Astrocyte (in vitro differentiated cells and primary cell): ENCODE measurements at regions not wholly inside any gene's neighbourhood (a gene's known extent, or its start where the extent isn't known, plus 50 kb on each side); places are given as distances from the start of the nearest gene placed in this dataset.
A peak's percentile ranks its signal among the peaks of the same experiment; 100 is the strongest.

ENCODE experiments used
- DNase-seq: peaks from one replicate; pipeline ENCODE4 v3.0.0-alpha.2; 2010; ENCODE audit warnings: low read depth
- FAIRE-seq: peaks from 2 replicates; lab custom pipeline; 2011; peaks lifted over from hg19 to GRCh38; lab: Jason Lieb, UNC
- H2AFZ ChIP-seq: 2 replicates; pipeline ENCODE4 v1.6.0; 2012; ENCODE audit warnings: low read depth, low read length, inconsistent platforms
- H3K27ac ChIP-seq: 2 replicates; pipeline ENCODE4 v1.5.1; 2011; ENCODE audit warnings: low read depth, low read length, inconsistent platforms
- H3K27me3 ChIP-seq: 2 replicates; pipeline ENCODE4 v1.6.0; 2011; ENCODE audit warnings: low read length, inconsistent platforms; ENCODE audit not compliant: insufficient read depth
- H3K36me3 ChIP-seq: 2 replicates; pipeline ENCODE4 v1.5.1; 2011; ENCODE audit warnings: low read length, inconsistent platforms; ENCODE audit not compliant: insufficient read depth
- H3K4me1 ChIP-seq: 2 replicates; pipeline ENCODE4 v1.5.1; 2011; ENCODE audit warnings: low read length, inconsistent platforms; ENCODE audit not compliant: insufficient read depth
- H3K4me2 ChIP-seq: 2 replicates; pipeline ENCODE4 v1.6.0; 2012; ENCODE audit warnings: low read length, inconsistent platforms
- H3K4me3 ChIP-seq: 2 replicates; pipeline ENCODE4 v1.5.1; 2011; ENCODE audit warnings: low read depth, mild to moderate bottlenecking, low read length, inconsistent platforms; ENCODE audit not compliant: insufficient read depth
- H3K79me2 ChIP-seq: 2 replicates; pipeline ENCODE4 v1.6.0; 2012; ENCODE audit warnings: mild to moderate bottlenecking, low read length, inconsistent platforms; ENCODE audit not compliant: insufficient read depth
- H3K9ac ChIP-seq: 2 replicates; pipeline ENCODE4 v1.6.0; 2012; ENCODE audit warnings: mild to moderate bottlenecking, low read length, inconsistent platforms
- H3K9me3 ChIP-seq: 2 replicates; pipeline ENCODE4 v1.5.1; 2012; ENCODE audit warnings: low read depth, mild to moderate bottlenecking, low read length, inconsistent platforms; ENCODE audit not compliant: insufficient read depth
- H4K20me1 ChIP-seq: 2 replicates; pipeline ENCODE4 v1.6.0; 2012; ENCODE audit warnings: low read length, inconsistent platforms; ENCODE audit not compliant: insufficient read depth
- H3K27ac Mint-ChIP-seq: one replicate; pipeline ENCODE4 v1.8.0; 2021; ENCODE audit warnings: mild to moderate bottlenecking, mixed read lengths; ENCODE audit not compliant: unreplicated experiment
- H3K27me3 Mint-ChIP-seq: one replicate; pipeline ENCODE4 v1.8.0; 2021; ENCODE audit warnings: low read depth, mixed read lengths; ENCODE audit not compliant: unreplicated experiment
- H3K36me3 Mint-ChIP-seq: one replicate; pipeline ENCODE4 v1.8.0; 2021; ENCODE audit warnings: low read depth, mixed read lengths; ENCODE audit not compliant: unreplicated experiment
- H3K4me1 Mint-ChIP-seq: one replicate; pipeline ENCODE4 v1.8.0; 2021; ENCODE audit warnings: low read depth, mixed read lengths; ENCODE audit not compliant: unreplicated experiment
- H3K4me3 Mint-ChIP-seq: one replicate; pipeline ENCODE4 v1.8.0; 2021; ENCODE audit warnings: mild to moderate bottlenecking, moderate library complexity, mixed read lengths; ENCODE audit not compliant: unreplicated experiment
- H3K9me3 Mint-ChIP-seq: one replicate; pipeline ENCODE4 v1.8.0; 2021; ENCODE audit warnings: mild to moderate bottlenecking, mixed read lengths; ENCODE audit not compliant: unreplicated experiment
- CTCF ChIP-seq: IDR thresholded peaks from 2 replicates; pipeline ENCODE4 v1.5.1; 2011; ENCODE audit warnings: low read depth, mild to moderate bottlenecking, inconsistent platforms, low read length, moderate library complexity; ENCODE audit not compliant: insufficient read depth
- EZH2 ChIP-seq: IDR thresholded peaks from 2 replicates; pipeline ENCODE4 v1.6.1; 2012; ENCODE audit warnings: mild to moderate bottlenecking, low read length, inconsistent platforms; ENCODE audit not compliant: insufficient read depth

GRCh38 chr12:76252031-76252430 is 96.2 kb downstream of the BBS10 start:
- no peak for FAIRE-seq
- no peak overlapping the region for H3K27ac Mint-ChIP-seq
- Histone ChIP-seq H3K9me3 (no peaks in the 10 kb centered on the region), H3K27ac (no peak overlapping the region), H2AFZ (no peak overlapping the region), H3K4me2 (no peak overlapping the region), H3K9ac (no peak overlapping the region), H4K20me1 (no peaks in the 10 kb centered on the region), H3K79me2 (no peaks in the 10 kb centered on the region), H3K36me3 (no peaks in the 10 kb centered on the region), H3K4me1 (peaks cover 5% of the 10 kb centered on the region), H3K4me3 (no peak overlapping the region), H3K27me3 (no peaks in the 10 kb centered on the region)
- TF ChIP-seq EZH2 (no peak), CTCF (no peak)
- H3K4me3 Mint-ChIP-seq = no peak overlapping the region
- no peaks in the 10 kb centered on the region for H3K36me3 Mint-ChIP-seq
- H3K27me3 Mint-ChIP-seq = no peaks in the 10 kb centered on the region
- peaks cover 19% of the 10 kb centered on the region for H3K4me1 Mint-ChIP-seq
- DNase-seq = no peak
- no peaks in the 10 kb centered on the region for H3K9me3 Mint-ChIP-seq

- H3K4me2 ChIP-seq = peak overlapping the region; percentile 27
- H4K20me1 ChIP-seq = no peaks in the 10 kb centered on the region
- H2AFZ ChIP-seq = no peak overlapping the region
- DNase-seq (no peak), FAIRE-seq (no peak)
- peaks cover 5% of the 10 kb centered on the region for H3K4me1 ChIP-seq
- no peak overlapping the region for H3K9ac ChIP-seq
- no peaks in the 10 kb centered on the region for H3K79me2 ChIP-seq
- H3K27me3 ChIP-seq = no peaks in the 10 kb centered on the region
- H3K36me3 ChIP-seq = no peaks in the 10 kb centered on the region
- no peak for TF ChIP-seq EZH2
- TF ChIP-seq CTCF = no peak
- Mint-ChIP-seq H3K36me3 (no peaks in the 10 kb centered on the region), H3K27ac (no peak overlapping the region), H3K27me3 (no peaks in the 10 kb centered on the region), H3K9me3 (no peaks in the 10 kb centered on the region), H3K4me3 (no peak overlapping the region), H3K4me1 (peaks cover 23% of the 10 kb centered on the region)
- H3K27ac ChIP-seq = no peak overlapping the region
- H3K4me3 ChIP-seq = no peak overlapping the region
- H3K9me3 ChIP-seq = no peaks in the 10 kb centered on the region
Observed at GRCh38 chr12:76250256-76250655, 98.0 kb downstream of the BBS10 start.

GRCh38 chr12:76249501-76249900 is 98.7 kb downstream of the BBS10 start:
- Histone ChIP-seq H3K27me3 (no peaks in the 10 kb centered on the region), H3K79me2 (no peaks in the 10 kb centered on the region), H3K27ac (no peak overlapping the region), H4K20me1 (no peaks in the 10 kb centered on the region), H3K9me3 (no peaks in the 10 kb centered on the region), H2AFZ (no peak overlapping the region), H3K9ac (no peak overlapping the region), H3K4me1 (peaks cover 5% of the 10 kb centered on the region), H3K4me2 (no peak overlapping the region), H3K4me3 (no peak overlapping the region), H3K36me3 (no peaks in the 10 kb centered on the region)
- TF ChIP-seq CTCF = no peak
- TF ChIP-seq EZH2 = no peak
- FAIRE-seq (peak; percentile 37), DNase-seq (no peak)
- Mint-ChIP-seq H3K36me3 (no peaks in the 10 kb centered on the region), H3K27me3 (no peaks in the 10 kb centered on the region), H3K27ac (no peak overlapping the region), H3K4me3 (no peak overlapping the region), H3K4me1 (peaks cover 23% of the 10 kb centered on the region), H3K9me3 (no peaks in the 10 kb centered on the region)
